Calu3 (cell line): ENCODE measurements at regions not wholly inside any gene's neighbourhood (a gene's known extent, or its start where the extent isn't known, plus 50 kb on each side); places are given as distances from the start of the nearest gene placed in this dataset.
"Not testable (repeated sequence)": the region's sequence is repeated elsewhere in the genome, so short reads cannot be mapped to it uniquely, and the experiment has no call there.

ENCODE experiments used
- BruUV-seq: library from RNA; stranded (reverse); fragments of 400-500 nt; replicated peaks from 2 replicates; lab custom pipeline; 2021; lab: Mats Ljungman, UMichigan
- CTCF ChIA-PET: fragments of 300-600 bp; sonication (Branson Sonifier 250); formaldehyde crosslinking; loops from one replicate; lab custom pipeline; 2022; ENCODE audit warnings: antibody characterized with exemption; lab: Charles Lee
- DNase-seq: peaks from one replicate; pipeline ENCODE4 v3.0.0; 2022
- H3K27ac Mint-ChIP-seq: one replicate; pipeline ENCODE4 v1.8.0; 2022; ENCODE audit warnings: mixed read lengths; ENCODE audit not compliant: unreplicated experiment
- H3K27me3 Mint-ChIP-seq: one replicate; pipeline ENCODE4 v1.8.0; 2022; ENCODE audit warnings: mixed read lengths; ENCODE audit not compliant: unreplicated experiment
- H3K36me3 Mint-ChIP-seq: one replicate; pipeline ENCODE4 v1.8.0; 2022; ENCODE audit warnings: mild to moderate bottlenecking, moderate library complexity, mixed read lengths; ENCODE audit not compliant: insufficient read depth, unreplicated experiment
- H3K4me1 Mint-ChIP-seq: one replicate; pipeline ENCODE4 v1.8.0; 2022; ENCODE audit warnings: mild to moderate bottlenecking, low read depth, mixed read lengths; ENCODE audit not compliant: unreplicated experiment
- H3K4me3 Mint-ChIP-seq: one replicate; pipeline ENCODE4 v1.8.0; 2022; ENCODE audit warnings: mild to moderate bottlenecking, low read depth, moderate library complexity, mixed read lengths; ENCODE audit not compliant: unreplicated experiment
- H3K9me3 Mint-ChIP-seq: one replicate; pipeline ENCODE4 v1.8.0; 2022; ENCODE audit warnings: low read depth, mixed read lengths; ENCODE audit not compliant: unreplicated experiment
- intact Hi-C: fragments of 100-400 bp; cut with micrococcal nuclease; formaldehyde crosslinking; loops from one replicate; pipeline ENCODE4 v1.10.0; 2022; ENCODE audit not compliant: unreplicated experiment
- TF ChIP-seq, protein P1 (sequence below): fragments of 200-600 bp; IDR thresholded peaks from one replicate; pipeline ENCODE4 v1.8.0; 2022; ENCODE audit warnings: antibody characterized with exemption; ENCODE audit not compliant: unreplicated experiment

DNA sequence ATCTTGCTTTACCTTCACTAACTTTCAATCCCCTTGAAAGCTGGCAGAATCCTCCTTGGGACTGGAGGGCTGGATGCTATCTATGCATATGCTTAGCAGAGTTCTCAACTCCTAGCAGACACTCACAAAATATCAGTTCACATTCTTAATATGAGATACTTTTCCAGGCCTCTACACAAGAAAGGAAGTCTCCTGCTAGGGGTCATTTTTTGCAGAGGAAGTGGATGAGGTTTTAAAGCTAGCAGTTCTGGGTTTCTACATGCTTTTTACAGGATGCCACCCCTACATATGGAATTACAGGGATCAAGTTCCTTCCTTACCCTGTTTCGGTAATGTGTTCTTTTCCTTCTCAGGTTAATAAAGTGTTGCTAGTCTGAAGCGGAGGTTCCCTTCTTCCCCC lies 206.3 kb upstream of the TP63 start:
- Mint-ChIP-seq H3K27me3 (no peaks in the 10 kb centered on the region), H3K4me3 (no peak overlapping the region), H3K9me3 (no peaks in the 10 kb centered on the region), H3K4me1 (no peaks in the 10 kb centered on the region), H3K36me3 (no peaks in the 10 kb centered on the region), H3K27ac (no peak overlapping the region)
- CTCF ChIA-PET: interaction anchor here (0.6 kb wide), 1 partner anchor 1912 kb away, joined by 3 read pairs; no protein-coding TSS in a partner anchor
- TF ChIP-seq, protein P1, sequence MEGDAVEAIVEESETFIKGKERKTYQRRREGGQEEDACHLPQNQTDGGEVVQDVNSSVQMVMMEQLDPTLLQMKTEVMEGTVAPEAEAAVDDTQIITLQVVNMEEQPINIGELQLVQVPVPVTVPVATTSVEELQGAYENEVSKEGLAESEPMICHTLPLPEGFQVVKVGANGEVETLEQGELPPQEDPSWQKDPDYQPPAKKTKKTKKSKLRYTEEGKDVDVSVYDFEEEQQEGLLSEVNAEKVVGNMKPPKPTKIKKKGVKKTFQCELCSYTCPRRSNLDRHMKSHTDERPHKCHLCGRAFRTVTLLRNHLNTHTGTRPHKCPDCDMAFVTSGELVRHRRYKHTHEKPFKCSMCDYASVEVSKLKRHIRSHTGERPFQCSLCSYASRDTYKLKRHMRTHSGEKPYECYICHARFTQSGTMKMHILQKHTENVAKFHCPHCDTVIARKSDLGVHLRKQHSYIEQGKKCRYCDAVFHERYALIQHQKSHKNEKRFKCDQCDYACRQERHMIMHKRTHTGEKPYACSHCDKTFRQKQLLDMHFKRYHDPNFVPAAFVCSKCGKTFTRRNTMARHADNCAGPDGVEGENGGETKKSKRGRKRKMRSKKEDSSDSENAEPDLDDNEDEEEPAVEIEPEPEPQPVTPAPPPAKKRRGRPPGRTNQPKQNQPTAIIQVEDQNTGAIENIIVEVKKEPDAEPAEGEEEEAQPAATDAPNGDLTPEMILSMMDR: no peak
- BruUV-seq: no TSS peak
- no peak for DNase-seq
- intact Hi-C loops: no loop called here

DNA sequence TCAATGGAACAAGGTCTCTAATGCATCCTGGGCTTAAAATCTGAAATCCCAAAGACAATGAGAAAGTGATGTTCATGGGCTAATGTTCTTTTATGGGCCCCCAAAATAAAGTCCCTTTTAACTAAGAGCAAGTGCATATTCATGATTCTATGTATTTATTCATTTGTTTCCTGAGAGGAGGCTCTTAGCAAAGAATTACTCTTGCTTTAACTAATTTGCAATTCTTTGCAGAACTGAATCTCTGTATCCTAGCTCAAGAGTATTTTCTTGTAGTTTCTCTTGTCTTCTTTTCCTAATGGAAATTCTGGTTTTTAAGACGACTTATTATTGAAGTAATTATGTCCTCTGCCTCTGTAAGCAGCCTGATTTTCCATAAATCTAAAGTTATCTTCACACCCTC lies 202.2 kb upstream of the TP63 start:
- intact Hi-C loops: no loop called here
- no peaks in the 10 kb centered on the region for H3K4me1 Mint-ChIP-seq
- CTCF ChIA-PET: interaction anchor here (0.7 kb wide), 1 partner anchor 640 kb away, joined by 3 read pairs; no protein-coding TSS in a partner anchor
- H3K36me3 Mint-ChIP-seq: no peaks in the 10 kb centered on the region
- BruUV-seq: no TSS peak
- TF ChIP-seq, protein P1: no peak
- no peak overlapping the region for H3K4me3 Mint-ChIP-seq
- H3K27me3 Mint-ChIP-seq: no peaks in the 10 kb centered on the region
- no peak overlapping the region for H3K27ac Mint-ChIP-seq
- no peak for DNase-seq
- H3K9me3 Mint-ChIP-seq: no peaks in the 10 kb centered on the region

- TF ChIP-seq, protein P1: no peak
- no peak overlapping the region for H3K4me3 Mint-ChIP-seq
- DNase-seq: no peak
- no peak overlapping the region for H3K27ac Mint-ChIP-seq
- BruUV-seq: no TSS peak
- intact Hi-C loops: no loop called here
- no peaks in the 10 kb centered on the region for H3K9me3 Mint-ChIP-seq
- CTCF ChIA-PET: no interaction called here
- no peaks in the 10 kb centered on the region for H3K27me3 Mint-ChIP-seq
- H3K36me3 Mint-ChIP-seq: no peaks in the 10 kb centered on the region
- H3K4me1 Mint-ChIP-seq: no peaks in the 10 kb centered on the region
Measured at GRCh38 chr3:189430166-189430565, 201.0 kb upstream of the TP63 start.

DNA sequence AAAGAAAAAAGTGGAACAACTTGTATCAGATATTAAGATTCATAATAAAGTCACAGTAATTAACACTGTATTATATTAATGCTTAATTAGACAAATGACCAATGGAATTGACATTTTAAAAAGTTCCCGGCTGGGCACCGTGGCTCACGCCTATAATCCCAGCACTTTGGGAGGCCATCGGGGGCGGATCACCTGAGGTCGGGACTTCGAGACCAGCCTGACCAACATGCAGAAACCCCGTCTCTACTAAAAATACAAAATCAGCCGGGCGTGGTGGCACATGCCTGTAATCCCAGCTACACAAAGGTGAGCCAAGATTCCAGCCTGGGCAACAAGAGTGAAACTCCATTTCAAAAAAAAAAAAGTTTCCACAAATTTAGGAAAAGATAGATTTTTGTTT lies 188.9 kb upstream of the TP63 start:
- BruUV-seq, intact Hi-C loops, H3K36me3 Mint-ChIP-seq, H3K27me3 Mint-ChIP-seq, H3K4me3 Mint-ChIP-seq, H3K4me1 Mint-ChIP-seq, H3K9me3 Mint-ChIP-seq, DNase-seq, H3K27ac Mint-ChIP-seq: not testable (repeated sequence)
- CTCF ChIA-PET: interaction anchor here (1.1 kb wide), 1 partner anchor 170 kb away, joined by 6 read pairs; no protein-coding TSS in a partner anchor

GRCh38 chr3:189446959-189447560 lies 184.1 kb upstream of the TP63 start:
- BruUV-seq: no TSS peak
- H3K36me3 Mint-ChIP-seq: no peaks in the 10 kb centered on the region
- H3K4me1 Mint-ChIP-seq: no peaks in the 10 kb centered on the region
- TF ChIP-seq, protein P1: no peak
- H3K27me3 Mint-ChIP-seq: no peaks in the 10 kb centered on the region
- H3K27ac Mint-ChIP-seq: no peak overlapping the region
- H3K4me3 Mint-ChIP-seq: no peak overlapping the region
- no peak for DNase-seq
- CTCF ChIA-PET: interaction anchor here (0.6 kb wide), 1 partner anchor 8 kb away, joined by 5 read pairs; no protein-coding TSS in a partner anchor
- no peaks in the 10 kb centered on the region for H3K9me3 Mint-ChIP-seq
- intact Hi-C loops: no loop called here
